D721Med (cell line): ENCODE measurements at regions not wholly inside any gene's neighbourhood (a gene's known extent, or its start where the extent isn't known, plus 50 kb on each side); places are given as distances from the start of the nearest gene placed in this dataset.
"Not testable (repeated sequence)": the region's sequence is repeated elsewhere in the genome, so short reads cannot be mapped to it uniquely, and the experiment has no call there.

Experiments used
- DNase-seq: peaks from one replicate; pipeline ENCODE4 v3.0.0; 2011; ENCODE audit warnings: low spot score; ENCODE audit not compliant: insufficient read length
- FAIRE-seq: peaks from 2 replicates; lab custom pipeline; 2011; peaks lifted over from hg19 to GRCh38; lab: Jason Lieb, UNC
- TF ChIP-seq, protein P1 (sequence below): IDR thresholded peaks from 2 replicates; pipeline ENCODE4 v1.5.1; 2012; ENCODE audit warnings: mild to moderate bottlenecking, control low read depth; ENCODE audit not compliant: insufficient read depth; ENCODE audit errors: missing control alignments

DNA sequence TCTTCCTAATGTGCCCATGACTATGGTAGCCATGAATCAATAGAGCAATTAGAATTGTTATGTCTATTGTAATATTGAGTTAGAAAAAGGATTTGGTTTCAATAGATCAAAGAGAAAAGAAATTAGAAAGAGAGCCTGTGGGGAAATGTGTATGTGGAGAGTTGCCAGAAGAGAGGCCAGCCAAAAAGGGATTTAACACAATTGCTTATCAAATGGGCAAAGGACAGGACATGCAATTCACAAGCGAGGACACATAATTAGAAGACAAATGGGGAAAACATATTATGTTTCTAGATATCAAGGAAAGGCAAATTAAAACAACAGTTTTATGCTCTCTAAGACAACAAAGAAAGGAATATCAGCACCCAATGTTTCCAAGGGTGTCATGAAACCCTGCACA lies 403.2 kb upstream of the KLHL29 start:
- no peak for FAIRE-seq
- TF ChIP-seq, protein P1, sequence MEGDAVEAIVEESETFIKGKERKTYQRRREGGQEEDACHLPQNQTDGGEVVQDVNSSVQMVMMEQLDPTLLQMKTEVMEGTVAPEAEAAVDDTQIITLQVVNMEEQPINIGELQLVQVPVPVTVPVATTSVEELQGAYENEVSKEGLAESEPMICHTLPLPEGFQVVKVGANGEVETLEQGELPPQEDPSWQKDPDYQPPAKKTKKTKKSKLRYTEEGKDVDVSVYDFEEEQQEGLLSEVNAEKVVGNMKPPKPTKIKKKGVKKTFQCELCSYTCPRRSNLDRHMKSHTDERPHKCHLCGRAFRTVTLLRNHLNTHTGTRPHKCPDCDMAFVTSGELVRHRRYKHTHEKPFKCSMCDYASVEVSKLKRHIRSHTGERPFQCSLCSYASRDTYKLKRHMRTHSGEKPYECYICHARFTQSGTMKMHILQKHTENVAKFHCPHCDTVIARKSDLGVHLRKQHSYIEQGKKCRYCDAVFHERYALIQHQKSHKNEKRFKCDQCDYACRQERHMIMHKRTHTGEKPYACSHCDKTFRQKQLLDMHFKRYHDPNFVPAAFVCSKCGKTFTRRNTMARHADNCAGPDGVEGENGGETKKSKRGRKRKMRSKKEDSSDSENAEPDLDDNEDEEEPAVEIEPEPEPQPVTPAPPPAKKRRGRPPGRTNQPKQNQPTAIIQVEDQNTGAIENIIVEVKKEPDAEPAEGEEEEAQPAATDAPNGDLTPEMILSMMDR, result no peak
- no peak for DNase-seq

DNA sequence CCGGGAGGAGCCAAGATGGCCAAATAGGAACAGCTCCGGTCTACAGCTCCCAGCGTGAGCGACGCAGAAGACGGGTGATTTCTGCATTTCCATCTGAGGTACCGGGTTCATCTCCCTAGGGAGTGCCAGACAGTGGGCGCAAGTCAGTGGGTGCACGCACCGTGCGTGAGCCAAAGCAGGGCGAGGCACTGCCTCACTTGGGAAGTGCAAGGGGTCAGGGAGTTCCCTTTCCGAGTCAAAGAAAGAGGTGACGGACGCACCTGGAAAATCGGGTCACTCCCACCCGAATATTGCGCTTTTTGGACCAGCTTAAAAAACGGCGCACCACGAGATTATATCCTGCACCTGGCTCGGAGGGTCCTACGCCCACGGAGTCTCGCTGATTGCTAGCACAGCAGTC lies 400.8 kb upstream of the KLHL29 start:
- not testable (repeated sequence) for FAIRE-seq, DNase-seq

DNA sequence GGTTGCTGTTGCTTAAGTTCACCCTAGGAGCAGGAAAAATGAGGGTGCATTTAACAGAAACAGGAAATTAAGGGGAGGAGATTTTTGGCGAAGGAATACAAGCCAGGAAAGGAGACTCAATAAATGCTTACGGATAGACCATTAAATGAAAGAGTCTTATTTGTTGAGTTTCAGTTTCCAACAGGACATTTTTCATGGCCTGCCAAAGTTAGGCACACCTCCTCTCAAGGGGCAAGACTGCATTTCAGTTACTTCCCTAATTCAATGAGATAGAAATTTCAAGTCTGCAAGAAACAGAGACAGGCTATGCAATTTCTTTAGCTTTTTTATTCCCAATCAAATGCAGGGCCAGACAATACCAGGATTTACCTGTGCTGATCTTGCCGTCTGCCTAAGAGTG lies 394.7 kb upstream of the KLHL29 start:
- DNase-seq (no peak), FAIRE-seq (no peak)
- TF ChIP-seq, protein P1, result no peak

DNA sequence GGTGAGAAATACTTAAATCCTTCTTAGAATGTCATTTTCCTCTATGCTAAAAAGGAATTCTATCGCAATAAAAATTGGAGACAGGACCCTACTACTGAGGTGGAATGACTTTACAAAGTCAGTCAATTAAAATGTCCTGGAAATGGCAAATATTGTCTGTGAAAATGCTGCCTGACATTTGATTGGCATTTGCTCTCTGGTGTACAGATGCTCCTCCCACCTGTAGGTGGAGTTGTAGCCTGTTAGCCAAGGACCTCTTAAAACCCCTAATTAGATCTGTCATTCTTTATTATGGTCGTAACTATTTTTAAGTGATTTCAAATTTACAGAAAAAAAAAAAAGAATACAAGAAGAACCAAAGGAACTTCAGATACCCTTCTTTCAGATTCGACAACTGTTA lies 393.1 kb upstream of the KLHL29 start:
- TF ChIP-seq, protein P1, result peak; percentile 28
- DNase-seq, result no peak
- peak; percentile 32 for FAIRE-seq

DNA sequence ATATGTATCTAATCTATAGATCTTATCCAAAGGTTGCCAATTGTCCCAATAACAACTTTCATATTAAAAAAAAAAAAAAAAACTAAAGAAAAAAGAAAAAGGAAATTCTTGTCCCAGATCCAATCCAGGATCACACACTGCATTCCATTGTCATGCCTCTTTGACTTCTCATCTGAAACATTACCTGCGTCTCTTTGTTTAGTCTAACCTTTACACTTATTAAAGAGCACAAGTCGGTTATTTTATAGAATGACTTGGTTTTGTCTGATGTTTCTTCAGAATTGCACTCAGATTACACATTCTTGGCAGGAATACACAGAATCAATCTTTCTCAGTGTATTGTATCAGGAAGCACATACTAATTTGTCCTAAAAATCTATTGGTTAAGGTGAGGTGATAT lies 392.5 kb upstream of the KLHL29 start:
- TF ChIP-seq, protein P1, result no peak
- FAIRE-seq (no peak), DNase-seq (no peak)

DNA sequence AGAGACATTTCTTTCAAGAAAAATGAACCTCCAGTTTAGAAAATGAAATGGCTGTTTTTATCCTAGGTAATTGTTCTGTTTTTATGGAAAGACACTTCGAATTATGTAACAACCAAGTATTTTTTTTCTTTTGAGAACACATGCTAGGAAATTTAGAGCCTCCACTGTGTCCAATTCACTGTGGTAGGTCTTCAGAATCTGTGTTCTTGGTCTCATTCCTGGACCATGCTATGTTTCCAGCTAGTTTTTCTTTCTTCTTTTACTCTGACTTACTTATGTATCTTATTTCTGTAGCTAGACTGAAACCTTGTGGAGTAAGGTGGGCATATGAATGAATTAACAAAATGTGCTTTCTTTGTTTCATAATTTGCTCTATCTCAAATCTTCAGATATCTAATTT lies 391.7 kb upstream of the KLHL29 start:
- FAIRE-seq (no peak), DNase-seq (no peak)
- TF ChIP-seq, protein P1, result no peak

DNA sequence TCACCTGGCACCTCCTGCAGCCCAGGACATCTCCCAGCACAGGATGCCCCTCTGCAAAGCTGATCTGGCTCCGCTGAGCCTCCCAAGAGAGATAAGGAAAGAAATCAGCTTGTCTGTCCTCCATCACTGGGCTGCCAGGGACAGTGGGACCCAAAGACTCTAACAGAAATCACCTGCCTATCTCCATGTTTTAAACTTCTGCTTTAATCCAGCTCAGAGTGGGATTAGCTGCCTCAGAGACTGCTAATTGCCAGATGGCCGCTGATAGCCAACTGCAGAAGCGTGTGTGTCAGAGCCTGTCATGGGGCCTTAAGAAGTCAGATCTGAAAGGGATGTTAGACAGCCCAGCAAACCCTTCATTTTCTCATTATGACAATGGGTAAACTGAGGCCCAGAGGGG lies 389.4 kb upstream of the KLHL29 start:
- TF ChIP-seq, protein P1, result no peak
- peak; percentile 89 for FAIRE-seq
- DNase-seq, result peak; percentile 31

DNA sequence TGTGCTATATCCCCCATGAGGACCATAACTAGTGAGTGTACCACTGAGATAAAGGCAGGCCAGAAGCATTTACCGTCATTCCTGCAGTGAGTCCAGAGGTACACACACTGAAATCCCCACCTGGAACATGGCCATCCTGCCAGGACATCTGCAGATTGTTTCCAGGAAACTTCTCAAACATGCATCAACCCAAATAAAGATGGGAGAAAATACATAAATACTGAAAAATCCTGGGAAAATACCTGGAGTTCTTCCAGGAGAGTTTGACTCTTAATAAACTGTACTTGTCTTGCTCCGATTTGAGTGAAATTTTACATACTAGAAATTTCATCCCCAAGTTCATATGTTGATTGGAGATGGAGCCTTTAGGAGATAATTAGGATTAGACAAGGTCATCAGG lies 388.1 kb upstream of the KLHL29 start:
- FAIRE-seq, result no peak
- DNase-seq, result no peak
- TF ChIP-seq, protein P1, result no peak
